ENCODE measurements at regions not wholly inside any gene's neighbourhood (a gene's known extent, or its start where the extent isn't known, plus 50 kb on each side); places are given as distances from the start of the nearest gene placed in this dataset.

DNA sequence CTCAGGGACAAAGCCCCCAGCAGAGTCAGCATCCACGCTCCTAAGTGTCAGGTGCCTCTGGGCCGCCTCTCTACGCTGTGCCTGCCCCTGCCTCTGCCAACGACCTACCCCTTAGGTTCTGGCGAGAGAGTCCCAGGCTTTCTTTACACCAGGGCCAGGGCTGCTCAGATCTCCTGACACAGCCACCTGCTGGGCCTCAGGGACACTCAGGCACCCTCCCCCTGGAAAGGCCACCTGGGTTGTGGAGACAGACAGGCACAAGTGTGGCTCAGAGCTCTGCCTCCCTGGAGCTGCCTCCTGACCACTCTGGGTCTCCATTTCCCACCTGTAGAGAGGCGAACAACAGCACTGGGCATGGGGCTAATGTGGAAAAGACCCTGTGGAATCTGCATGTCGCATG lies 90.0 kb upstream of the ADRA2C start:
- TF ChIP-seq POLR2A (IDR thresholded peaks at IDR 0.05), result no peak
- TF ChIP-seq, protein P1, sequence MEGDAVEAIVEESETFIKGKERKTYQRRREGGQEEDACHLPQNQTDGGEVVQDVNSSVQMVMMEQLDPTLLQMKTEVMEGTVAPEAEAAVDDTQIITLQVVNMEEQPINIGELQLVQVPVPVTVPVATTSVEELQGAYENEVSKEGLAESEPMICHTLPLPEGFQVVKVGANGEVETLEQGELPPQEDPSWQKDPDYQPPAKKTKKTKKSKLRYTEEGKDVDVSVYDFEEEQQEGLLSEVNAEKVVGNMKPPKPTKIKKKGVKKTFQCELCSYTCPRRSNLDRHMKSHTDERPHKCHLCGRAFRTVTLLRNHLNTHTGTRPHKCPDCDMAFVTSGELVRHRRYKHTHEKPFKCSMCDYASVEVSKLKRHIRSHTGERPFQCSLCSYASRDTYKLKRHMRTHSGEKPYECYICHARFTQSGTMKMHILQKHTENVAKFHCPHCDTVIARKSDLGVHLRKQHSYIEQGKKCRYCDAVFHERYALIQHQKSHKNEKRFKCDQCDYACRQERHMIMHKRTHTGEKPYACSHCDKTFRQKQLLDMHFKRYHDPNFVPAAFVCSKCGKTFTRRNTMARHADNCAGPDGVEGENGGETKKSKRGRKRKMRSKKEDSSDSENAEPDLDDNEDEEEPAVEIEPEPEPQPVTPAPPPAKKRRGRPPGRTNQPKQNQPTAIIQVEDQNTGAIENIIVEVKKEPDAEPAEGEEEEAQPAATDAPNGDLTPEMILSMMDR (IDR thresholded peaks at IDR 0.05), result no peak

All from sigmoid colon (tissue), 3 donors.